ENCODE measurements at regions not wholly inside any gene's neighbourhood (a gene's known extent, or its start where the extent isn't known, plus 50 kb on each side); places are given as distances from the start of the nearest gene placed in this dataset.
"Not testable (repeated sequence)": the region's sequence is repeated elsewhere in the genome, so short reads cannot be mapped to it uniquely, and the experiment has no call there.

GRCh38 chr6:140445474-140446004, 1071.1 kb upstream of the CITED2 start:
- DNase-seq (ENCODE audit: low read depth): no peak

GRCh38 chr6:140443112-140443511, 1068.7 kb upstream of the CITED2 start:
- DNase-seq (ENCODE audit: low read depth): not testable (repeated sequence)

- DNase-seq (ENCODE audit: low read depth): peak; percentile 17
Measured at GRCh38 chr6:140441256-140441655, 1066.8 kb upstream of the CITED2 start.

- DNase-seq (ENCODE audit: low read depth): no peak
Measured at GRCh38 chr6:140440223-140440835, 1065.9 kb upstream of the CITED2 start.

GRCh38 chr6:140438346-140438735, 1063.9 kb upstream of the CITED2 start:
- no peak for DNase-seq (ENCODE audit: low read depth)

GRCh38 chr6:140437619-140438345, 1063.3 kb upstream of the CITED2 start:
- no peak for DNase-seq (ENCODE audit: low read depth)

- DNase-seq (ENCODE audit: low read depth): no peak
Measured at GRCh38 chr6:140436023-140436811, 1061.8 kb upstream of the CITED2 start.

GRCh38 chr6:140434761-140435160, 1060.3 kb upstream of the CITED2 start:
- no peak for DNase-seq (ENCODE audit: low read depth)

GRCh38 chr6:140433072-140433471, 1058.6 kb upstream of the CITED2 start:
- no peak for DNase-seq (ENCODE audit: low read depth)

- no peak for DNase-seq (ENCODE audit: low read depth)
Measured at GRCh38 chr6:140427842-140428241, 1053.4 kb upstream of the CITED2 start.

- no peak for DNase-seq (ENCODE audit: low read depth)
Measured at GRCh38 chr6:140414966-140415620, 1040.6 kb upstream of the CITED2 start.

GRCh38 chr6:140403020-140403419, 1028.6 kb upstream of the CITED2 start:
- DNase-seq (ENCODE audit: low read depth): no peak

GRCh38 chr6:140401761-140402160, 1027.3 kb upstream of the CITED2 start:
- DNase-seq (ENCODE audit: low read depth): no peak

- no peak for DNase-seq (ENCODE audit: low read depth)
Measured at GRCh38 chr6:140398076-140398475, 1023.6 kb upstream of the CITED2 start.

- DNase-seq (ENCODE audit: low read depth): no peak
Measured at GRCh38 chr6:140397106-140397505, 1022.7 kb upstream of the CITED2 start.

GRCh38 chr6:140393665-140394540, 1019.5 kb upstream of the CITED2 start:
- no peak for DNase-seq (ENCODE audit: low read depth)

GRCh38 chr6:140388815-140389214, 1014.4 kb upstream of the CITED2 start:
- no peak for DNase-seq (ENCODE audit: low read depth)

GRCh38 chr6:140388192-140388802, 1013.8 kb upstream of the CITED2 start:
- no peak for DNase-seq (ENCODE audit: low read depth)

GRCh38 chr6:140385679-140386078, 1011.2 kb upstream of the CITED2 start:
- no peak for DNase-seq (ENCODE audit: low read depth)

- DNase-seq (ENCODE audit: low read depth): no peak
Measured at GRCh38 chr6:140382355-140382754, 1007.9 kb upstream of the CITED2 start.
